Activated CD4-positive, alpha-beta T cell treated with anti-CD3 and anti-CD28 coated beads, Interleukin-2, amount 50 U/mL, for 16 hours (primary cell): ENCODE measurements at regions not wholly inside any gene's neighbourhood (a gene's known extent, or its start where the extent isn't known, plus 50 kb on each side); places are given as distances from the start of the nearest gene placed in this dataset.
"Not testable (repeated sequence)": the region's sequence is repeated elsewhere in the genome, so short reads cannot be mapped to it uniquely, and the experiment has no call there.

Source experiments
- DNase-seq: peaks from one replicate; pipeline ENCODE4 v3.0.0-alpha.2; 2020

- DNase-seq: no peak
These were observed 946.4 kb upstream of the PTPRD start for GRCh38 chr9:11559001-11559776.

GRCh38 chr9:11577522-11577921 lies 964.7 kb upstream of the PTPRD start:
- no peak for DNase-seq

GRCh38 chr9:11595756-11596155 lies 983.0 kb upstream of the PTPRD start:
- DNase-seq: no peak

GRCh38 chr9:11618241-11618805 lies 1005.5 kb upstream of the PTPRD start:
- DNase-seq: no peak

- no peak for DNase-seq
These were observed 1019.9 kb upstream of the PTPRD start for GRCh38 chr9:11632691-11633090.

- DNase-seq: no peak
These were observed 1034.0 kb upstream of the PTPRD start for GRCh38 chr9:11646831-11647230.

GRCh38 chr9:11653867-11654266 lies 1039.3 kb upstream of the TYRP1 start:
- no peak for DNase-seq

- DNase-seq: no peak
These were observed 1029.3 kb upstream of the TYRP1 start for GRCh38 chr9:11663913-11664312.

GRCh38 chr9:11676821-11677220 lies 1016.4 kb upstream of the TYRP1 start:
- no peak for DNase-seq

- DNase-seq: no peak
These were observed 1006.5 kb upstream of the TYRP1 start for GRCh38 chr9:11686733-11687132.

GRCh38 chr9:11697126-11697525 lies 996.1 kb upstream of the TYRP1 start:
- no peak for DNase-seq

- no peak for DNase-seq
These were observed 991.5 kb upstream of the TYRP1 start for GRCh38 chr9:11701706-11702105.

GRCh38 chr9:11702548-11702947 lies 990.6 kb upstream of the TYRP1 start:
- no peak for DNase-seq

GRCh38 chr9:11704198-11704597 lies 989.0 kb upstream of the TYRP1 start:
- DNase-seq: not testable (repeated sequence)

- DNase-seq: no peak
These were observed 984.3 kb upstream of the TYRP1 start for GRCh38 chr9:11708899-11709298.

- no peak for DNase-seq
These were observed 983.6 kb upstream of the TYRP1 start for GRCh38 chr9:11709567-11709966.

- DNase-seq: no peak
These were observed 980.1 kb upstream of the TYRP1 start for GRCh38 chr9:11713077-11713476.

- no peak for DNase-seq
These were observed 970.2 kb upstream of the TYRP1 start for GRCh38 chr9:11722957-11723356.

GRCh38 chr9:11726659-11727058 lies 966.5 kb upstream of the TYRP1 start:
- DNase-seq: no peak

- no peak for DNase-seq
These were observed 957.8 kb upstream of the TYRP1 start for GRCh38 chr9:11735391-11735790.

- no peak for DNase-seq
These were observed 950.7 kb upstream of the TYRP1 start for GRCh38 chr9:11742471-11742870.

- DNase-seq: no peak
These were observed 949.8 kb upstream of the TYRP1 start for GRCh38 chr9:11743356-11743755.

GRCh38 chr9:11749396-11749795 lies 943.8 kb upstream of the TYRP1 start:
- no peak for DNase-seq

- DNase-seq: no peak
These were observed 937.2 kb upstream of the TYRP1 start for GRCh38 chr9:11755951-11756350.

- no peak for DNase-seq
These were observed 935.8 kb upstream of the TYRP1 start for GRCh38 chr9:11757408-11757807.
